Keratinocyte (primary cell): ENCODE measurements at regions not wholly inside any gene's neighbourhood (a gene's known extent, or its start where the extent isn't known, plus 50 kb on each side); places are given as distances from the start of the nearest gene placed in this dataset.

Source experiments
- DNase-seq: peaks from one replicate; pipeline ENCODE4 v3.0.0-alpha.2; 2011; ENCODE audit warnings: low read depth, missing footprints, low spot score
- FAIRE-seq: peaks from 2 replicates; lab custom pipeline; 2011; peaks lifted over from hg19 to GRCh38; lab: Jason Lieb, UNC
- H2AFZ ChIP-seq: 2 replicates; pipeline ENCODE4 v1.6.0; 2012; ENCODE audit warnings: low read length, control low read depth, inconsistent platforms; ENCODE audit not compliant: control insufficient read depth
- H3K27ac ChIP-seq: 2 replicates; pipeline ENCODE4 v1.5.1; 2011; ENCODE audit warnings: low read length; ENCODE audit not compliant: control insufficient read depth, insufficient read depth
- H3K27me3 ChIP-seq: 3 replicates; pipeline ENCODE4 v1.6.0; 2011; ENCODE audit warnings: low read length; ENCODE audit not compliant: control insufficient read depth, insufficient read depth; ENCODE audit errors: extremely low read depth
- H3K36me3 ChIP-seq, 2 experiments: 2 replicates in 1 of 2; 3 replicates in 1 of 2; pipeline ENCODE4 v1.5.1; 2011; ENCODE audit warnings: low read length in 2 of 2, mild to moderate bottlenecking in 1 of 2; ENCODE audit not compliant: control insufficient read depth in 2 of 2, insufficient read depth in 2 of 2; ENCODE audit errors: extremely low read depth in 1 of 2
- H3K4me1 ChIP-seq: 3 replicates; pipeline ENCODE4 v1.5.1; 2011; ENCODE audit warnings: low read length; ENCODE audit not compliant: control insufficient read depth, insufficient read depth; ENCODE audit errors: extremely low read depth
- H3K4me2 ChIP-seq: 3 replicates; pipeline ENCODE4 v1.6.0; 2011; ENCODE audit warnings: low read depth, low read length; ENCODE audit not compliant: control insufficient read depth, insufficient read depth; ENCODE audit errors: extremely low read depth
- H3K4me3 ChIP-seq, 3 experiments: fragments of 200-600 bp in 1 of 3; sonication (generic) in 1 of 3; 2 replicates in 2 of 3; 3 replicates in 1 of 3; pipeline ENCODE4 v1.5.1; 2011 to 2016; ENCODE audit warnings: low read length in 3 of 3, mild to moderate bottlenecking in 3 of 3, control low read depth in 2 of 3, inconsistent platforms in 1 of 3, low read depth in 1 of 3, mixed read lengths in 1 of 3, mixed run types in 1 of 3, moderate library complexity in 1 of 3; ENCODE audit not compliant: control insufficient read depth in 2 of 3, insufficient read depth in 2 of 3; ENCODE audit errors: extremely low read depth in 1 of 3
- H3K79me2 ChIP-seq: 2 replicates; pipeline ENCODE4 v1.6.0; 2012; ENCODE audit warnings: low read length; ENCODE audit not compliant: control insufficient read depth, insufficient read depth
- H3K9ac ChIP-seq: 3 replicates; pipeline ENCODE4 v1.6.0; 2011; ENCODE audit warnings: low read length; ENCODE audit not compliant: control insufficient read depth, insufficient read depth; ENCODE audit errors: extremely low read depth
- H3K9me1 ChIP-seq: 3 replicates; pipeline ENCODE4 v1.6.0; 2011; ENCODE audit warnings: low read length; ENCODE audit not compliant: control insufficient read depth, insufficient read depth; ENCODE audit errors: extremely low read depth
- H3K9me3 ChIP-seq: 2 replicates; pipeline ENCODE4 v1.5.1; 2012; ENCODE audit warnings: low read depth, low read length; ENCODE audit not compliant: control insufficient read depth
- H4K20me1 ChIP-seq: 3 replicates; pipeline ENCODE4 v1.6.0; 2011; ENCODE audit warnings: low read length; ENCODE audit not compliant: control insufficient read depth, insufficient read depth; ENCODE audit errors: extremely low read depth
- EZH2 ChIP-seq: IDR thresholded peaks from one replicate; pipeline ENCODE4 v1.6.1; 2012; ENCODE audit warnings: inconsistent platforms, mild to moderate bottlenecking, low read length, moderate library complexity
- dilution Hi-C: fragments of 300-500 bp; cut with MboI; formaldehyde crosslinking; loops from one replicate; pipeline ENCODE4 v1.7.0; 2020; ENCODE audit warnings: low sequenced_read_pairs; ENCODE audit not compliant: extremely low pct_ligation_motif_present
- TF ChIP-seq, protein P1 (sequence below), 3 experiments: IDR thresholded peaks in 1 of 3; conservative IDR thresholded peaks in 1 of 3; optimal IDR thresholded peaks in 1 of 3; 2 replicates in 2 of 3; 3 replicates in 1 of 3; pipeline versions ENCODE3 to v1.5.1; 2011; ENCODE audit warnings: low read length in 3 of 3, mild to moderate bottlenecking in 3 of 3, moderate library complexity in 2 of 3, control low read depth in 1 of 3, inconsistent platforms in 1 of 3; ENCODE audit not compliant: insufficient read depth in 2 of 3; ENCODE audit errors: extremely low read depth in 1 of 3

DNA sequence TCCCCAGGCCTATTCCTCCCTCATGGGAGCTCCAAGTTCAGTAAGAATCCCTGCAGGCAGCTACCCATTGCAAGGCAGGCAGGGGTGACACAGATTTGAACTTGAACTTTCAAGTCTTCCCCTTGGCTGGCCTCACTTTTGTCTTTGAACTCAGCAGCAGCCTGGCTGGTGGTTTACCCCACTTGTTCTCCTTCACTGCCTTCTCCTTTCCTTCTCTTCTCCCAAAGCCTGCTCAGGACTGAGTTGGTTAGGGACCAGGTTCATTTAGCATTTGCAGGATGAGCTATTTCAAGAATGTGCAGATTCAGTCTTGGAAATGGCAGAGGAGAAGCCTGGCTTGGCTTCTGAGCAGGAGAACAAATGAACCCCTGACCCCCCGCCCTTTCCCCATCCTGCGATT lies 67.7 kb upstream of the TBX3 start:
- Histone ChIP-seq H3K79me2 (no peaks in the 10 kb centered on the region), H3K4me2 (no peak overlapping the region), H3K36me3 (no peaks in the 10 kb centered on the region), H3K9me3 (no peaks in the 10 kb centered on the region), H3K27me3 (no peaks in the 10 kb centered on the region), H2AFZ (no peak overlapping the region), H3K9ac (no peak overlapping the region), H3K27ac (no peak overlapping the region), H3K4me3 (no peak overlapping the region), H3K4me1 (no peaks in the 10 kb centered on the region), H3K9me1 (no peaks in the 10 kb centered on the region), H4K20me1 (no peaks in the 10 kb centered on the region)
- FAIRE-seq (no peak), DNase-seq (no peak)
- dilution Hi-C loops = no loop called here
- TF ChIP-seq, protein P1, sequence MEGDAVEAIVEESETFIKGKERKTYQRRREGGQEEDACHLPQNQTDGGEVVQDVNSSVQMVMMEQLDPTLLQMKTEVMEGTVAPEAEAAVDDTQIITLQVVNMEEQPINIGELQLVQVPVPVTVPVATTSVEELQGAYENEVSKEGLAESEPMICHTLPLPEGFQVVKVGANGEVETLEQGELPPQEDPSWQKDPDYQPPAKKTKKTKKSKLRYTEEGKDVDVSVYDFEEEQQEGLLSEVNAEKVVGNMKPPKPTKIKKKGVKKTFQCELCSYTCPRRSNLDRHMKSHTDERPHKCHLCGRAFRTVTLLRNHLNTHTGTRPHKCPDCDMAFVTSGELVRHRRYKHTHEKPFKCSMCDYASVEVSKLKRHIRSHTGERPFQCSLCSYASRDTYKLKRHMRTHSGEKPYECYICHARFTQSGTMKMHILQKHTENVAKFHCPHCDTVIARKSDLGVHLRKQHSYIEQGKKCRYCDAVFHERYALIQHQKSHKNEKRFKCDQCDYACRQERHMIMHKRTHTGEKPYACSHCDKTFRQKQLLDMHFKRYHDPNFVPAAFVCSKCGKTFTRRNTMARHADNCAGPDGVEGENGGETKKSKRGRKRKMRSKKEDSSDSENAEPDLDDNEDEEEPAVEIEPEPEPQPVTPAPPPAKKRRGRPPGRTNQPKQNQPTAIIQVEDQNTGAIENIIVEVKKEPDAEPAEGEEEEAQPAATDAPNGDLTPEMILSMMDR (optimal IDR thresholded peaks at IDR 0.05 in 1 of 3, IDR thresholded peaks at IDR 0.05 in 1 of 3, conservative IDR thresholded peaks at IDR 0.05 in 1 of 3; ENCODE audit: extremely low read depth in 1 of 3, insufficient read depth in 2 of 3, low read length in 3 of 3) = no peak
- TF ChIP-seq EZH2 = no peak

DNA sequence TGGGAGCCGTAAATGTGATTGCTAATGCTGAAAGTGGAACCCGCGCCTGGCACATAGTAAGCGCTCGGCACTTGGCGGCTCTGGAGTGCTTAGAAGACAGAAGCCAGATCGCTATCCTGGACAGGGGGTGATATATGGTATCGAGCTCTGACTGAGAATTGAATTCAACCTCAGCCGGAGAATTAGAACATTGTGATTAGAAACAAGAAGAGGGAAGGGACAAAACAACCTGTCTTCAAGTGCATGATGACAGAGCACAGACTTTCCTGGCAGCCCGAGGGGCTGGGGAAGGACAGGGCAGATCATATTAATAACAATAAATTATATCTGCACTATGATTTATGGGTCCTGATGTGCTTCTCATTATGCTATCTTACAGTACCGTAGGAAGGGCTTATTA lies 66.9 kb upstream of the TBX3 start:
- Histone ChIP-seq H3K4me1 (no peaks in the 10 kb centered on the region), H4K20me1 (no peaks in the 10 kb centered on the region), H3K4me3 (no peak overlapping the region), H3K9ac (no peak overlapping the region), H2AFZ (no peak overlapping the region), H3K4me2 (no peak overlapping the region), H3K27me3 (no peaks in the 10 kb centered on the region), H3K36me3 (no peaks in the 10 kb centered on the region), H3K27ac (no peak overlapping the region), H3K9me1 (no peaks in the 10 kb centered on the region), H3K9me3 (no peaks in the 10 kb centered on the region), H3K79me2 (no peaks in the 10 kb centered on the region)
- no peak for TF ChIP-seq EZH2
- TF ChIP-seq, protein P1 (optimal IDR thresholded peaks at IDR 0.05 in 1 of 3, IDR thresholded peaks at IDR 0.05 in 1 of 3, conservative IDR thresholded peaks at IDR 0.05 in 1 of 3; ENCODE audit: extremely low read depth in 1 of 3, insufficient read depth in 2 of 3, low read length in 3 of 3) = no peak
- no peak for DNase-seq
- FAIRE-seq = no peak
- dilution Hi-C loops = no loop called here
